Dedifferentiated amniotic fluid mesenchymal stem cell (primary cell): ENCODE measurements at regions not wholly inside any gene's neighbourhood (a gene's known extent, or its start where the extent isn't known, plus 50 kb on each side); places are given as distances from the start of the nearest gene placed in this dataset.
"Not testable (repeated sequence)": the region's sequence is repeated elsewhere in the genome, so short reads cannot be mapped to it uniquely, and the experiment has no call there.

ENCODE experiments used
- DNase-seq: peaks from one replicate; pipeline ENCODE4 v3.0.0-alpha.2; 2016; ENCODE audit errors: extremely low spot score

DNA sequence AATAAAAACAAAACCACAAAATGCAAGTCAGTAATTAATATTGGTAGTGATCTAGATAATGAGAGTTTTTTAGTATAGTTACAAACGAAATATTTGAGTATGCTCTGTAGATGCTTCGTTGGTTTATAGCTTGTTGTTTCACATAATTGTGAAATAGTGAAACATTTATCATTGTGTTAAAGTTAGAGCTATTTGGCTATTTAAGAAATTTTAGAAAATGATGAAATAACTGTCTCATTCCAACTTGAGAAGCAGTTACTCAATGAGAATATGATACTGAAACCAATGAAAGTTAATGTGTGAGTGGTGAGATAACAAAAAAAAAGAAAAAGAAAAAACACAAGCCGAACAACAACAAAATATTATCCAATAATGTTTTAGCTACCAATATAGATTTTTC lies 475.6 kb upstream of the ZEB2 start:
- peak; percentile 24 for DNase-seq

DNA sequence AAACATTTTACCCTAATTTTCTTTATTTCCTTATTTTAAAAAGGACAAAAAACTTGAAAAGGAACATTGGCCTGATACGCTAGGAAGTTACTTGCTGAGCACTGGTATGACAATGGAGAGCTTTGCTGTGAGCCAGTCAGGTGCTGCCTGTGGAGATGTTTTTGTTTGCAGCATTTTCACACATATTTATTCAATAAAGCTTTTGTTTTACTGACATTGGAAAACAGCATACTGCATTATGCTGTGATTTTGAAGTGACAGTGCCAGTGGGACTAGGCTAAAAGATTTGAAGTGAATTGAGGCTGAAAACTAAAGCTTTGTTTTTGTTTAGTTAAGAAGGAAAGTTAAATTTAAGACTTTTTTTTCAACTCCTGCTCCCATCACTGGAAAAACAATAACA lies 470.7 kb upstream of the ZEB2 start:
- DNase-seq, result no peak

DNA sequence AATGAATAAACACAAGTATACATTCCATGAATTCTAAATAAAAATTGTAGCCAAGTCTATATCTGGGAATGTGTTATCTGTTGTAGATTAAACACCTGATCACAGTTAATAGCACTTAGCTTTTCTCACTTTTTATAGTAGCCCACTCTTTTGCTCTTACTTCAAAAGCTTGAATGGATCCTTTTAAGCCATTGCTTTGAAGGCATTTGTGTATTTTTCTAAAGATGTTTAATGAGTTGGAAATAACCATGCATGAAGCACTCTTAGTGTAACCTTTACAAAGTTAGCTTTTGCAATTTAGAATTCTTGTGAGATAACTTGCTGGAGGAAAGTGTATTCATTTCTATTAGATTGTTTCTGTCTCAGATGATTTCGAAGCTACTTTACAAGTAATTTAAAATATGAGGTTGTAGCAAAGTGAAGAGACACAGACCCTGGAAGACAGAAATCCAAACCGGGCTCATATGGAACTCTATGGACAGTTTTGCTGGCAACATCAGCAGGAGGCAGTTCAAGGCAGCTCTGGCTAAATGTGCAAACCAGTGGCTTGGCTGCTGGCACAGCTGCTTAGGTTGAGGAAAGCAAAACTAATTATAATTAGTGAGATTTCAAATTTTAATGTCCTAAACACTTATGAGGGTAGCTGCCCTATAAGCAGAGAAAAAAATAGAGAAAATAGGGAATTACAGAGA lies 469.8 kb upstream of the ZEB2 start:
- no peak for DNase-seq

GRCh38 chr2:144988591-144988990 lies 468.7 kb upstream of the ZEB2 start:
- no peak for DNase-seq

DNA sequence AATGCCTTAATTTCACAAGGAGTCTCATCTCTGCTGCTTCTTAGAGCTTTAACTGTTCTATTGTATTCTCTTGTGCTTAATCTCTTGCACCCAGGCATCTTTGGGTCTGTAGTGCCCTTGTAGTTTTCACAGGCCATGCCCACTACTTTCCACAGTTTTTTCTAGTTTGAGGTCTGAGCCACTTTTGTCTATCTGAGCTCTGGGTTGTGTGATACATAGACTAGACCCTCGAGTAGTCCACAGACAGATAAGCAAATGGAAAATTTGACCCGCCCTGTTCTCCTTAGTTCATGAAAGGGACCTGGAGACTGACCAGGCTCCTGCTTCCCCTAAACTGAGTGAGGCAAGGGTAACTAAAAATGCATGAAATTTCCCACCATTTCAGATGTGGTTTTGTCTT lies 466.8 kb upstream of the ZEB2 start:
- no peak for DNase-seq

DNA sequence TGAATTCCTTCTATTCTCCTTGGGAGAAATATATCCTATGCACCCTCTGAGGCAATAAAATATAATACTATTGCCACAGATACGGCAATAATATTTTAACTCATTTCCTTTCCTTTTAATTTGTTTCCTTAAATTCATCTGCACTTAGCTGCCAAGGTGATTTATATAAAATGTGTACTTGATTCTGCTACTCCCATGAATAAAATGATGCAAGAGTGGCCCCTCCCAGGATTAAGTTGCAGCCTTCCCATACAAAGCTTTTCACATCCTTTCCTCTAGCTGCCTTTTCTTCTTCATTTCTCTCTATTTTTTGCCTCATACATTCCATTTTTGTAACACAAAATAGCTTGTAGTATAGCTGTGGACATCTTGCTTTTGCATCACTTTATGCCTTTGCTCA lies 464.1 kb upstream of the ZEB2 start:
- DNase-seq, result no peak

DNA sequence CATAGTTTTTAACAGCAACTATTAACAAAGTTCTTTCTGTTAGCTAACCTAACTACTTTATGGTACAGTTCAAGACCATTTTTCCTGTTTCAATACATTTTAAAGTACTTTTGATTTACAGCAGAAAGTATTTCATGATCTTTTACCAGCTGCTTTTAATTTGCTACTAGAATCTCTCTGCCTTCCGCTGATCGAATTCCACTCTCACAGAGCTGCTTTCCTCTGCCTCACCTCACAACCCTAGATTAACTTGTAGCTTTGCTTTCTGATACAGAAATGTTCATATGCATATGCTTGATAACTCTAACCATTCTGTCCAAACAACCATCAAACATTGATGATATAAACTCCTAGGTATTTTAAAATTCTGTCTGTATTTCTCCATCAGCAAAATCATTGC lies 463.2 kb upstream of the ZEB2 start:
- DNase-seq, result no peak

- no peak for DNase-seq
Observed at GRCh38 chr2:144982481-144982880, 462.6 kb upstream of the ZEB2 start.

DNA sequence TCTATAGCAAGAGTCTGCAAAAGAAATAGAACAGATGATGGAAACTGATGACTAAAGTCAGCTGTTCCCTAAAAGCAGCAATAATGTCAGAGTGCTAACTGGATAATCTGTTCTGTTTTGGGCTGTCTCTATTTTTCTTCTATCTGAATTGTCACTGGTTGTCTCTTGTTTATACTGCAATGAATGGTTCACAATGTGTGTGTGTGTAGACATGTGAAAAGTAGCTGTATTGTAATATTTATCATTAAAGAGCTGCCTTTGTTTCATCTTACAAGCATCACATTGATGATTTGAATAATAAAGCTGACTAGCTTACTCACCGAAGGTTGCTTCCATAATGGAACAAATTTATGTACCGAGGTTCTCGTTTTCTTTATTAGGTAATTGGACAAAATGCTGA lies 456.0 kb upstream of the ZEB2 start:
- DNase-seq, result no peak

DNA sequence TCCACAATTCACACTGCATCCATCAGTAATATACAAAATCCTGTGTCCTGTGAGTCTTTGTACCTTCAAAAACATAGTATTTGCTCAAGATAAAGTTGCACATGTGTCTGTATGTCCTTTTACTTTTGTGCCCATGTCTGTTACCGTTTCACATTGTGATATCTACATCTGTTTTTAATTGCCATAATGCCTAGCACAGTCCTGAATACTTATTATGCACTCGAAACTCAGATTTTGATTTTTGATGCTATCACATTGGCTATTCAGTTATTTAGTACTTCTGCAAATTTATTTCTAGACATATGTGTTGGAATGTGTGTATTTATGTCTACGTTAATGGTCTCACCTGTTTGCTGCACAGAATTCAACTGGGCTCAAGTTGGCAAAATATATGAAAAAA lies 452.8 kb upstream of the ZEB2 start:
- DNase-seq, result no peak

DNA sequence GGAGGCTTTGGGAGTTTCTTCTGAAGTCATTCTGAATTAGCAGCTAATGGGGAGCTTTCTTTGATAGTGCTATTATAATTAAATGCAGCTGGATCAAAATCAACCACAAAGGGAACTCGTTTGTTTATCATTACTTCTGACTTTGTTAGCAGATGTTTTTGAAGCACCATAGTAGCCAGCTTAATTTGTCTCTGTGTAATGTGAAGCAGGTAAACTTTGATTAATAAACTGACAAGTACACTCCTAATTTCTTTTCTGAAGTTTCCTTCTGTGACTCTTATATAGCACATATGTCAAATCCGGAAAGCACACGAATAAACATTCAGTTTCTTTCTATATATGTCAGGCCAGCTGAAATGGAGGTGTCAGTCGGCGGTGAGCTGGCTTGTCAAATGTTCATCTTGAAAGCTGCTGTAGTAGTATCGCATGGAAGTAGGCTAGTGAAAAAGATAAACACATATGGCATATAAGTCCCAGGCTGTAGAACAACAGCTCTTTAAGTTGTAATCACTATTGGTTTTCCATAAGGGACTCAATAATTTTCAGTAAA lies 451.9 kb upstream of the ZEB2 start:
- DNase-seq, result no peak

- not testable (repeated sequence) for DNase-seq
Observed at GRCh38 chr2:144970410-144970809, 450.5 kb upstream of the ZEB2 start.

- DNase-seq, result not testable (repeated sequence)
Observed at GRCh38 chr2:144969564-144969963, 449.6 kb upstream of the ZEB2 start.

GRCh38 chr2:144967961-144968360 lies 448.0 kb upstream of the ZEB2 start:
- DNase-seq, result no peak

- no peak for DNase-seq
Observed at GRCh38 chr2:144965172-144965571, 445.3 kb upstream of the ZEB2 start.

DNA sequence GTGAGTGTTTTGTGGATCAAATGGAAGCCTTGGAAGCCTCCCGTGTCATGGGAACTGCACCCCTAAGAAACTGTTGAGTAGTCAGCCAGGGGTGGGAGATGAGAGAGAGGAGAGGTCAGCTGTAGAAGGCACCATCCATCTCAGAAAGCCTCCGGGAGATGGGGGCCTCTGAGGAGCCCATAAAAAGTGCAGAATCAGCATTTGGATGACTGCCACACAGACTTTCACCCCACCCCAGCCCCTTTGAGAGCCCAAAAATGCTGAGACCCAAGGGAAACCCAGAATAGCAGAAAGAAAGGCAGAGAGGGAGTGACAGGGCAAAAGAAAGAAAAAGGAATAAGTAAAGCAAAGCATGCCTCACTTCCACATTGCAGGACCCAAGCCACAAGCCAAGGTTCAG lies 443.1 kb upstream of the ZEB2 start:
- no peak for DNase-seq

DNA sequence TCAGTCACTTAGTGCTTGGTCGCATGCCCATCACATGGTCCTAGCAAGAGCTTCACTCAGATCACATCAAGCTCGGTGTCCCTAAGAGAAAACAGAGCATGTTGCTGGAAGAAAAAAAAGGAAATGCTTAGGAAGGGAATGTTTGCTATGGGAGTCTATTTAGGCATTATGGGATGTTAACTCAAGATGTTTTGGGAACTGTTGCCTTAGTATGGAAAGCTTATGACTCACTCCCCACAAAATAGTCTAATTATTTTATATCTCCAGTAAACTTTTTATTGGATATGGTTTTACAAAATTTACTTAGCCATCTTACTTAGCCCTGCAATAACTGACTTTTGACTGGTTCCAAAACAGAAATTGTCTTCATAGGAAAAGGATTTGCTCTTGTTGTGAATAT lies 439.5 kb upstream of the ZEB2 start:
- DNase-seq, result no peak

- DNase-seq, result peak; percentile 84
Observed at GRCh38 chr2:144950899-144951560, 431.1 kb upstream of the ZEB2 start.

DNA sequence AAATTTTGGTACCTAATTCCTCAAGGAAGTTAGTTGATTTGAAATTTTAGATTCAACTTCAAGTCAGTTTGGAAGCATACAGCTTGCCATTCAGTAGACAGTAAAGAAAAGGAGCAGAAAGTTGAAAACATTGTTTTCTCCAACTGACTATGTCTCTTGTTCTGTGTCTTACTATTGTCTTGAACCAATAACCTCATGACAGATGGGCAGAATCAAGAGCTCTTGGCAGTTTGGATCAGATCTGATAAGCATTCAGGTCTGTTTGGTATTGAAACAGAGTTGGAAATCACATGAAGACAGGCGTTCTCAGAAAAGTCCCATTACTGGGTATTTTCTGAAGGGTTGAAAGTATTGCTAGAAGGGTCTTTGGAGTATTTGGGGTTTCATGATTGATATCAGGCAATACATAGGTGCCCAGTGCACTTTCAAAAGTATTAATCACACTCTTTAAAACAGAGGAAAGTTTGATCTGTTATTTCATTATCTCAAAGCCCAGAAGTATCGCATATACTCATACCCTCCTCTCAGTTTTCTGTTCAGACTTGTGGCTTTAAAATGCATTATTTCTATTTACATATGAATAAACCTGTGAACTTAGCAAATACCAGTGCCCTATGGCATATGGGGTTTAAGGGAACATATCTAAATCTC lies 428.4 kb upstream of the ZEB2 start:
- DNase-seq, result no peak

DNA sequence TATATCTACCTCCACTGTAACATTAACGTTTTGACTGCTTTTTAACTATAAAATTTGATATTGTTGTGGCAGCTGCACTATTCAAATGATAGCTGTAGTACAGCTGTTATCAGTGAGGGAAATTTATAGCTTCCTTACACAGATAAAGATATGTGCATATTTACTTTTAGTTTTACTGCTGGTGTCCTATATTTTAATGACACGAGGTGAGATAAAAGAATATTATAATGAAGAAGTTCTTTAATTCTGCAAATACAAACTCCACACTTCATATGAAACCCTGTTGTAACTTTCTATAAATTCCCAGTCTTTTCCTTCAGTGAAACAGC lies 427.8 kb upstream of the ZEB2 start:
- no peak for DNase-seq

DNA sequence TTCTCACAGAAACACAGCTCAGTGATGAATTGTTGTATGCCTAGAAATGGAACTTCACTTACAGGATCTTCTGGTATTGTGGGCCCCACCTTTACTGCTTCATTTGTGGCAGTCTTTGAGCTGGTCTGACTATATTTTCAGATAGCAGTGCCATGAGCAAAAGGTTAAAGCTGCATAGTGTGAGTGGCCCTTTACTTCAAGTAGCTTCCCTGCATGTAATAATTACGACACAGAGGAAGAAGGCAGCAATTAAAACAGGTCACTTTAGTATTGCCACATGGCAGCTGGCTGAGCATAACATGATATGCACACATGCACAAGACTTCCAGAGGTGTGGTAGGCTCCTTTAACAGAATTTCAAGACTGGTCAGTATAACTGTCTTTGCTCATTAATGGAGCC lies 426.3 kb upstream of the ZEB2 start:
- DNase-seq, result no peak

- no peak for DNase-seq
Observed at GRCh38 chr2:144944546-144945220, 424.8 kb upstream of the ZEB2 start.

DNA sequence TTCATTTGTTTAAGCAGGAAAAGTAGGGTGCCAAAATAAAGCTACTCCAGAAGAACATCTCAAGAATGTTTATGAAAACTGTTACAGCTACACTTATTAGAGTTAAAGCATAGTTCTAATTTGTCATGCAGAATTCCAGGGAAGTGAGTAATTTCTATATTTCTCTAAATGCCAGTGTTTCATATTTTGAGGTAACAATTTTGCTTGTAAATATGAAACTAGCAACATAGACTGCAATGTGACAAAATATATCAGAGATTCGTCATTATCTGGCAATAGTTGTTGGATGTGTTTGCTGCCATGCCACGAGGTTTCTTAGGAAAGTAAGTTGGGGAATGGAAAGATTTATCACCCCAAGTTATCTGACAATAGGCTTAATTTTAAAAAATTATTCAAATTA lies 424.1 kb upstream of the ZEB2 start:
- DNase-seq, result peak; percentile 83
